ENCODE measurements at regions not wholly inside any gene's neighbourhood (a gene's known extent, or its start where the extent isn't known, plus 50 kb on each side); places are given as distances from the start of the nearest gene placed in this dataset.
A peak's percentile ranks its signal among the peaks of the same experiment; 100 is the strongest.

DNA sequence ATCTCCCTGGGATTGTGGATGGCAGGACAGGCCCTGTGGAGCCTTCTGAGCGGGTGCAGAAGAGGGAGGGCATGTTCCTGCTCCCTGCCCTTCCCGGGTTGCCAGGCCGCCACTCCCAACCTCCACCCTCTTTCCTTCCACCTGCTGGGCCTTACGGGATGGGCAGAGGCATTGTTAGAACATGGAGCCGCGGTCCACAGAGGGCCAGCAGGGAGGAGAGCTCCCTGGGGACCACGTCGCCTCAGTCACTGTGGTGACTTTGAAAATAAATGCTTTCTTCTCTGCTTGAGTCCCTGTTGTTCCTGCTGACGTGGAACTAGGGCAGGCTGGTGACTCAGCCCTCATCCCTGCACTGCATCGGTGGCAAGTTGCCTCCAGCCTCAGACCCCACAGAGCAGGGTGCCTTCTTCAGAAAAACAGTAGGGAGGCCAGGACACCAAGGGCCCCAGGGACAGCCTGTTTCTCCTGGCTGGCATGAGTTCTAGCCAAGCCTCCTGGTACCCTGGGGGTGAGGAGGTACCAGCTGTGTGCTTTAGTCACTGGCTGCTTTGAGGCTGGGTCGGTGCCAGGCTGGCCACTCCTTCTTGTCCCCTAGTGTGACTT, 224.9 kb downstream of the SEC14L1 start:
- H2AK5ac ChIP-seq (ENCODE audit: low read depth, low read length) = no peak overlapping the region
- peaks cover 4 to 17% (median 11%) of the 10 kb centered on the region in 4 experiments for H3K4me1 ChIP-seq (replicated peaks in 1 of 4; ENCODE audit: control insufficient read depth in 3 of 4, insufficient read depth in 4 of 4, low read length in 3 of 4)
- H3K23me2 ChIP-seq (ENCODE audit: low read depth, low read length) = no peaks in the 10 kb centered on the region; the same call in 1 of the 2 replicates
- H2BK5ac ChIP-seq (ENCODE audit: low read depth, low read length) = no peak overlapping the region
- H4K8ac ChIP-seq (ENCODE audit: extremely low read depth, insufficient read depth, low read length) = no peak overlapping the region
- H2AFZ ChIP-seq (ENCODE audit: low read length) = no peak overlapping the region
- peaks cover 3 to 4% of the 10 kb centered on the region in 2 experiments for H4K20me1 ChIP-seq (replicated peaks in 1 of 2; ENCODE audit: control insufficient read depth in 1 of 2, insufficient read depth in 2 of 2, low read length in 2 of 2)
- H3K27me3 ChIP-seq (replicated peaks in 1 of 4; ENCODE audit: control insufficient read depth in 3 of 4, extremely low read depth in 1 of 4, insufficient read depth in 3 of 4, low read length in 3 of 4) = no peaks in the 10 kb centered on the region
- no peak overlapping the region for H3K14ac ChIP-seq (ENCODE audit: insufficient read length)
- H2BK120ac ChIP-seq (replicated peaks; ENCODE audit: low read depth, low read length) = no peak overlapping the region
- no peak overlapping the region for H4K5ac ChIP-seq (ENCODE audit: insufficient read length, low read depth, low read length)
- FAIRE-seq (no peak), DNase-seq (ENCODE audit: low read depth in 1 of 2, low spot score in 2 of 2) (no peak)
- no peak overlapping the region; the same call in 1 of the 2 replicates for H3K18ac ChIP-seq (ENCODE audit: extremely low read depth, low read length)
- peaks cover 3% of the 10 kb centered on the region; the same call in 1 of the 2 replicates for H3K79me1 ChIP-seq (ENCODE audit: low read depth, low read length)
- WGBS, 2 experiments (ENCODE audit: extremely low coverage in 1 of 2, insufficient coverage in 1 of 2, insufficient read length in 1 of 2, insufficient replicate concordance in 2 of 2, low coverage in 1 of 2, low lambda C conversion rate in 2 of 2, missing lambda C conversion rate in 1 of 2) = 85% methylated on average over 9 of the region's 11 CpGs; no CpG with 5 or more reads in 1 of the 2 experiments
- H2BK20ac ChIP-seq (ENCODE audit: low read length) = no peak overlapping the region
- H3K23ac ChIP-seq (ENCODE audit: insufficient read length) = no peak overlapping the region
- H3K36me3 ChIP-seq (ENCODE audit: control insufficient read depth in 2 of 4, insufficient read depth in 4 of 4, low read length in 3 of 4) = no peaks in the 10 kb centered on the region
- 0 out of 4 replicates have a peak overlapping the region, but pooled peaks of 1 of the 2 experiments have one; percentile 13 for H3K4me2 ChIP-seq (ENCODE audit: insufficient read depth in 1 of 2, low read depth in 2 of 2, low read length in 2 of 2)
- POLR2A ChIA-PET (ENCODE audit: partially characterized antibody) = interaction anchor here (1.2 to 1.9 kb wide), 2 partner anchors 8 to 9 kb away, joined by 3 to 5 read pairs; no protein-coding TSS in a partner anchor
- no peak overlapping the region for H3K56ac ChIP-seq (replicated peaks; ENCODE audit: insufficient read length, low read depth, low read length)
- peak overlapping the region; percentile 50; the same call in 1 of the 2 replicates for H2BK12ac ChIP-seq (ENCODE audit: low read depth, low read length)
- H3K27ac ChIP-seq (ENCODE audit: low read depth, low read length) = no peak overlapping the region
- peak overlapping the region; percentile 63; the same call in 1 of the 2 replicates for H2BK15ac ChIP-seq (ENCODE audit: low read length)
- CTCF ChIA-PET (ENCODE audit: partially characterized antibody) = interaction anchor here (0.8 to 2.3 kb wide), 4 partner anchors 8 to 63 kb away, joined by 3 to 12 read pairs (median 4); no protein-coding TSS in a partner anchor
- peaks cover 0 to 4% of the 10 kb centered on the region in 2 experiments; a peak in 1 of 4 replicates for H3K79me2 ChIP-seq (ENCODE audit: control insufficient read depth in 1 of 2, insufficient read depth in 2 of 2, low read length in 2 of 2)
- H3K4me3 ChIP-seq (ENCODE audit: extremely low read depth in 1 of 4, insufficient read depth in 2 of 4, low read depth in 3 of 4, low read length in 4 of 4) = no peak overlapping the region
- no peak overlapping the region for H3K9ac ChIP-seq (replicated peaks in 1 of 4; ENCODE audit: extremely low read depth in 1 of 4, low read depth in 3 of 4, low read length in 3 of 4)
- no peaks in the 10 kb centered on the region for H3K9me3 ChIP-seq (ENCODE audit: insufficient read depth in 2 of 2, low read depth in 1 of 2, low read length in 1 of 2)
- H3K4ac ChIP-seq (replicated peaks; ENCODE audit: insufficient read length, low read depth, low read length) = peak overlapping the region; percentile 14
- H4K91ac ChIP-seq (replicated peaks; ENCODE audit: insufficient read length, low read length) = no peak overlapping the region
- TF ChIP-seq CTCF (IDR thresholded peaks at IDR 0.05; ENCODE audit: control extremely low read depth in 1 of 3, insufficient read depth in 1 of 3, low read depth in 1 of 3, low read length in 3 of 3) = no peak
